CD8-positive, alpha-beta memory T cell (primary cell): ENCODE measurements at regions not wholly inside any gene's neighbourhood (a gene's known extent, or its start where the extent isn't known, plus 50 kb on each side); places are given as distances from the start of the nearest gene placed in this dataset.

ENCODE experiments used
- CTCF ChIA-PET: fragments of 350-600 bp; sonication (Branson Sonifier 250); formaldehyde crosslinking; loops from one replicate; lab custom pipeline; 2021; ENCODE audit warnings: antibody characterized with exemption; lab: Charles Lee
- POLR2A ChIA-PET: fragments of 350-600 bp; sonication (Branson Sonifier 250); formaldehyde crosslinking; loops from one replicate; lab custom pipeline; 2021; ENCODE audit warnings: antibody characterized with exemption; lab: Charles Lee
- DNase-seq, 5 donors: peaks; one replicate each; pipeline versions ENCODE4 v3.0.0 to v3.0.0-alpha.2; 2020 to 2022; ENCODE audit warnings: mixed read lengths in 1 of 5
- H3K27ac ChIP-seq: one replicate; pipeline ENCODE4 v1.7.0; 2013; ENCODE audit warnings: low read depth, mild to moderate bottlenecking, low read length, moderate library complexity
- H3K27me3 ChIP-seq: 2 replicates; pipeline ENCODE4 v1.7.0; 2013; ENCODE audit warnings: low read length, mild to moderate bottlenecking; ENCODE audit not compliant: insufficient read depth, poor library complexity, severe bottlenecking
- H3K36me3 ChIP-seq: 2 replicates; pipeline ENCODE4 v1.7.0; 2013; ENCODE audit warnings: mild to moderate bottlenecking, low read length, moderate library complexity; ENCODE audit not compliant: insufficient read depth
- H3K4me1 ChIP-seq: 2 replicates; pipeline ENCODE4 v1.7.0; 2013; ENCODE audit warnings: mild to moderate bottlenecking, low read length, moderate library complexity; ENCODE audit not compliant: insufficient read depth
- H3K4me3 ChIP-seq: 2 replicates; pipeline ENCODE4 v1.7.0; 2013; ENCODE audit warnings: mild to moderate bottlenecking, low read length
- H3K9me3 ChIP-seq: 2 replicates; pipeline ENCODE4 v1.7.0; 2013; ENCODE audit warnings: mild to moderate bottlenecking, low read length
- H3K27ac Mint-ChIP-seq, 8 donors: one replicate each; pipeline ENCODE4 v1.8.0; 2020 to 2021; ENCODE audit warnings: mixed read lengths in 8 of 8, mild to moderate bottlenecking in 6 of 8, inconsistent platforms in 3 of 8, moderate library complexity in 3 of 8
- H3K27me3 Mint-ChIP-seq, 2 donors: one replicate each; pipeline ENCODE4 v1.8.0; 2020 to 2021; ENCODE audit warnings: mixed read lengths in 2 of 2, mild to moderate bottlenecking in 1 of 2, moderate library complexity in 1 of 2
- H3K36me3 Mint-ChIP-seq, 3 donors: one replicate each; pipeline ENCODE4 v1.8.0; 2020 to 2021; ENCODE audit warnings: mixed read lengths in 3 of 3, inconsistent platforms in 1 of 3, mild to moderate bottlenecking in 1 of 3
- H3K4me1 Mint-ChIP-seq, 3 donors: one replicate each; pipeline ENCODE4 v1.8.0; 2020 to 2021; ENCODE audit warnings: mixed read lengths in 3 of 3, inconsistent platforms in 1 of 3, mild to moderate bottlenecking in 1 of 3
- H3K4me3 Mint-ChIP-seq, 7 donors: one replicate each; pipeline ENCODE4 v1.8.0; 2020 to 2021; ENCODE audit warnings: mixed read lengths in 7 of 7, mild to moderate bottlenecking in 6 of 7, moderate library complexity in 4 of 7, inconsistent platforms in 2 of 7
- H3K9me3 Mint-ChIP-seq, 5 donors: one replicate each; pipeline ENCODE4 v1.8.0; 2020 to 2022; ENCODE audit warnings: mixed read lengths in 5 of 5, mild to moderate bottlenecking in 3 of 5, moderate library complexity in 2 of 5, inconsistent platforms in 1 of 5

DNA sequence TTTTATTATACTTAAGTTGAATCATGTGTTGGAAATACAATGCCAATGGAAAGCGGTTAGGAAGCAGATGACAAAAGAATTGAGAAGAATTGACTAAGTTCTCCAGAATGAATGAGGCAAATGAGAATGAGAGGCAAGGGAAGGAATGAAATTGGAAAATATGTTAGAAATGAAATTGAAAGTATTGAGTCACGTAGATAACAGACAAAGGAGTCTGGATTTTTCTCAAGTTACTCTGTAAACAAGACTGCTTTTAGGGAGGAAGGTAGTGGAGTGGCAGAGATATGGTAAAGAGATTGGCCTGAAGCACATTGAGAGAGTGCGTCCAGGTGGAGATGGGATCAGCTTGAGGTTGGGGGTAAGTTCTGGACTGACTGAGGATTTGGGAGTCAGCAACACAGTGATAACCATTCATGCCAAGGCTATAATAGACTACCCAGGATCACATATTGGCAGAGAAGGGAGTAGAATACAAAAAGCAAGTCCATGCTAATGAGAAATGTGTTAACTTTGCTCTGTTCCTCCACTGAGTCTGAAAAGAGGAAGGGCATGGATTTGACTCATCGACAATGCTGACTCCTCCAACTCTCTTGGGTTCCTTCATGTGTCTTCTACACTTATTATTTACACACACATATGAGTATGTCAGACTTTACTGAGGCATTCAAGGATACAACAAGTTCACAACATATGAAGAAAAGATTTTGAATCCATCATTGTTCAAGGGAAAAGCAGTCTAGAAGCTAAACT is 814.2 kb upstream of the ZNF608 start:
- ChIA-PET POLR2A (no interaction called here), CTCF (no interaction called here)

DNA sequence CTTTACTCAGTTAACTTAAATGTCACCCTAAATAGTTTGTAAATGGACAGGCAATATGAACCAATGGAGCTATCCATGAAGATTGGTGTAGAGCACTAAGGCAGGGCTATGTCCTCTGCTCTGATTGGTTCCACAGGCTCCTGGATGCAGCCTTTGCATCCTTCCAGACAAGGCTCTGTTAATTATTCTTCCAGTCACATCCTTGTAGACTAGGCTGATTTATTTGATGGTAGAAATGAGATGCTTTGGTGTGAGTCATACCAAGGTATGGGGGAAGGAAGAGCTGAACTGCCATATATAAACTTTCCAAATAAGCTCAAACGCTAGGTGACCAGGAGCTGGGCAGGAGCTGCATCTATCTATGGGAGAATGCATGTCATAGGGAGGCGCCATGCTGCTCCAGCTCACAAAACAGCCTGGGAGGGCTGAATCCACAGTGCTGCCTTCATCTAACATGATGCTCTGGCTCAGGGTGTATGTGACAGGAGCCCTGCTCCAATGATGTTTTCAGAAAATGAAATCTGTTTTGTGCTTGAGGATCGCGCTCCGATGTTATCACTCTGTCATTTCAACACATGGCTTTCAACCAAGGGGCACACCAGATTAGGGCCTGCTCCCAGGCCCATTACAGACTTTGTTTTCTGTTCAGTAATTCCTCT is 818.0 kb upstream of the ZNF608 start:
- Histone ChIP-seq H3K36me3 (no peaks in the 10 kb centered on the region), H3K27ac (no peak overlapping the region), H3K4me1 (no peaks in the 10 kb centered on the region), H3K27me3 (no peaks in the 10 kb centered on the region), H3K4me3 (no peak overlapping the region), H3K9me3 (no peaks in the 10 kb centered on the region)
- no peak overlapping the region for H3K4me3 Mint-ChIP-seq
- no peak for DNase-seq
- ChIA-PET CTCF (no interaction called here), POLR2A (no interaction called here)
- H3K27me3 Mint-ChIP-seq, result no peaks in the 10 kb centered on the region
- H3K4me1 Mint-ChIP-seq, result no peaks in the 10 kb centered on the region
- no peaks in the 10 kb centered on the region for H3K36me3 Mint-ChIP-seq
- H3K27ac Mint-ChIP-seq, result no peak overlapping the region
- peaks cover 0 to 24% (median 7%) of the 10 kb centered on the region in 5 donors for H3K9me3 Mint-ChIP-seq

More for the DNA sequence above, 814.2 kb upstream of the ZNF608 start:
- Histone ChIP-seq H3K9me3 (no peaks in the 10 kb centered on the region), H3K36me3 (no peaks in the 10 kb centered on the region), H3K4me3 (no peak overlapping the region), H3K27me3 (no peaks in the 10 kb centered on the region), H3K27ac (no peak overlapping the region), H3K4me1 (no peaks in the 10 kb centered on the region)
- Mint-ChIP-seq H3K4me3 (no peak overlapping the region), H3K4me1 (no peaks in the 10 kb centered on the region), H3K9me3 (peaks cover 0 to 27% (median 5%) of the 10 kb centered on the region in 5 donors), H3K36me3 (no peaks in the 10 kb centered on the region), H3K27ac (no peak overlapping the region), H3K27me3 (no peaks in the 10 kb centered on the region)
- DNase-seq, result no peak

DNA sequence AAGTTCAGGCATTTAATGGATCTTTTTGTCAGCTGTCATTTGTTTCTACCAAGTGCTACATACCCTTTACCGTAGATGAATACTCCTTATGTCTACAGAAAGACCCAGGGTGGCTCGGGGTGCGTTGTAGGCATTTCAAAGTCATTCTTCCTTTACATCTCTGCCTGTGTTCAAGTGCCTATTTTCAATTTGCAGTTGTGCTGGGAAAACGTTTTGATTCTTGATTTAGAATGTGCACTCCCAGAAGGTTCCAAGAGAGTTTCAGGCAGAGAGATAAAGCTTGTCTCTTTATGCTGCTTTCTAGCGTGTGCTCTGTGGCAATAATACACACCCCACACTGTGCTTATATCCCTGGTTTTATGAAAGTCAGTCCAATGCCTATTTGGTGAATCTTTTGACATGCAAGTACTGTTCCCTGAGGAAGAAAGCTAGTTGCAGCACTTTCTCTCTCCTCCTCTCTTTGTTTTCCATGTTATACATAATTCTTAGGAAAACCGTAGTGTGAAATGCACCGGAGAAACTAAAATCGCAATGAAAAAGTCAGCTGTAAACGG is 828.1 kb upstream of the ZNF608 start:
- Histone ChIP-seq H3K4me3 (no peak overlapping the region), H3K4me1 (no peaks in the 10 kb centered on the region), H3K36me3 (no peaks in the 10 kb centered on the region), H3K27me3 (no peaks in the 10 kb centered on the region), H3K27ac (no peak overlapping the region), H3K9me3 (no peaks in the 10 kb centered on the region)
- H3K27ac Mint-ChIP-seq, result no peak overlapping the region
- POLR2A ChIA-PET, result no interaction called here
- H3K4me1 Mint-ChIP-seq, result no peaks in the 10 kb centered on the region
- CTCF ChIA-PET, result no interaction called here
- no peak overlapping the region for H3K4me3 Mint-ChIP-seq
- H3K9me3 Mint-ChIP-seq, result peaks cover 0 to 22% (median 6%) of the 10 kb centered on the region in 5 donors
- DNase-seq, result no peak
- H3K36me3 Mint-ChIP-seq, result no peaks in the 10 kb centered on the region
- no peaks in the 10 kb centered on the region for H3K27me3 Mint-ChIP-seq

DNA sequence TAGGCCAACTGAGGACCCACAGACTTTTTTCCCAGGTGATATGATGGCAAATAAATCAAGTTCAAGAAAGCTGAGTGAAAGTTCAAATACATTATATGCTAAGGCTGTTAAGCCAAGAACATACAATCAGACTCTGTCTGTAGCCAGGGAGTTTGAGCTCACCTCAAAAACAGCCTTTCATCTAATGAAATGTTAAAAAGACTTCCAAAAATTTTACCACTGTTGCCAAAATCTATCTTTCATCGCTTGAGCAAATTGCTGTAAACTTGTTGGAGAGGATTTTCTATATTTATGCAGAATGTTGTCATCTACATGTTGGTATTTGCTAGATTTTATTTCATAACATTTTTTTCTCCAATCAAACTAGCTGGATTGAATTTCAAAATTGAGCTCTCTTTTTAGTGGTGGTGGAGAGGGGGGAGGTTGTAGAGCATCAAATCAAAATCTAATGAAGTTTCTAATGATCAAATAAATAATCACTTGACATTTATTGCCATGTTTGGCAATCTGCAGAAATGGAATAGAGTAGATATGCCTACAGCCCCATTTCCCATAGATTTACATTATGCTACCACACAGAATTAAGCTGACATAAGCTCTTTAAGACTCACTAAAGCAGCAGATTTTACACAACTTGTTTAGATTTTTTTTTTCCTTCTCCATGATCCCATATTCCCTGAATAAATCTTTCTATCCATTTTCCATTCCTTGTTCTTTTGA is 828.9 kb upstream of the ZNF608 start:
- no peaks in the 10 kb centered on the region for H3K27me3 Mint-ChIP-seq
- CTCF ChIA-PET, result interaction anchor here (0.6 kb wide), 1 partner anchor 554 kb away, joined by 3 read pairs; no protein-coding TSS in a partner anchor
- no peak overlapping the region for H3K4me3 Mint-ChIP-seq

DNA sequence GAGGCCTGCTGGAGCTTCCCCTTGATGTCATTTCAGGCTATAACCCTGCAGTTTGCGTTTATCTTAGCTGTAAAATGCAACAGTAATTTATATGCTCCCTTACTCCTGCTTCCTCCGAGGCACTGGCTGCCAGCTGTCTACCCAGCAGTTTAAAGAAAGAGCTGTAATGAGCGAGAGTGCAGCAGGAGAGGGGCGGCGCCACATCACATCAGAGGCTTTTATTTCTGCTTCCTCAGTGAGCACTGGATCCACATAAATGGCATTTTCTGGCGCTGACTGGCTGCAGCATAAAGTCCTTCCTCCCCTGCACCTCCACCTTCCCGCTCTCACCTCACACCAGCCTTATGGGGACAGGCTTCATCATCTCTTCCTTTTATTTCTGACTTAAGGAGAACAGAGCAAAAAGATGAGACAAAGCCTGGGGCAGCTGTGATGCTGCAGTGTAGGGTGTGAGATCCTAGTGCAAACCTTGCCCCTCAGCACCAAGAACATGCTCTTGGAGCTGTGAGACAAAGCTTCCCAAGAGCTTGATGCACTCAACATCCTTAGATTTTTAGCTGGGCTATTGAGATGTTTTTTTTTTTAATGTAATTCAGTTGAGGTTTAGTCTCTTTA is 829.6 kb upstream of the ZNF608 start:
- POLR2A ChIA-PET, result no interaction called here
- Mint-ChIP-seq H3K27ac (no peak overlapping the region), H3K4me3 (no peak overlapping the region), H3K4me1 (no peaks in the 10 kb centered on the region), H3K27me3 (no peaks in the 10 kb centered on the region), H3K9me3 (peaks cover 0 to 19% (median 6%) of the 10 kb centered on the region in 5 donors), H3K36me3 (no peaks in the 10 kb centered on the region)
- Histone ChIP-seq H3K4me3 (no peak overlapping the region), H3K4me1 (no peaks in the 10 kb centered on the region), H3K36me3 (no peaks in the 10 kb centered on the region), H3K27ac (no peak overlapping the region), H3K27me3 (no peaks in the 10 kb centered on the region), H3K9me3 (no peaks in the 10 kb centered on the region)
- DNase-seq, result no peak
- CTCF ChIA-PET, result interaction anchor here (0.6 to 0.9 kb wide), 2 partner anchors 21 to 555 kb away, joined by 3 to 4 read pairs; no protein-coding TSS in a partner anchor

More for the DNA sequence above, 828.9 kb upstream of the ZNF608 start:
- Histone ChIP-seq H3K4me3 (no peak overlapping the region), H3K9me3 (no peaks in the 10 kb centered on the region), H3K4me1 (no peaks in the 10 kb centered on the region), H3K27me3 (no peaks in the 10 kb centered on the region), H3K27ac (no peak overlapping the region), H3K36me3 (no peaks in the 10 kb centered on the region)
- POLR2A ChIA-PET, result no interaction called here
- Mint-ChIP-seq H3K36me3 (no peaks in the 10 kb centered on the region), H3K27ac (no peak overlapping the region), H3K4me1 (no peaks in the 10 kb centered on the region), H3K9me3 (peaks cover 0 to 19% (median 6%) of the 10 kb centered on the region in 5 donors)
- DNase-seq, result no peak

DNA sequence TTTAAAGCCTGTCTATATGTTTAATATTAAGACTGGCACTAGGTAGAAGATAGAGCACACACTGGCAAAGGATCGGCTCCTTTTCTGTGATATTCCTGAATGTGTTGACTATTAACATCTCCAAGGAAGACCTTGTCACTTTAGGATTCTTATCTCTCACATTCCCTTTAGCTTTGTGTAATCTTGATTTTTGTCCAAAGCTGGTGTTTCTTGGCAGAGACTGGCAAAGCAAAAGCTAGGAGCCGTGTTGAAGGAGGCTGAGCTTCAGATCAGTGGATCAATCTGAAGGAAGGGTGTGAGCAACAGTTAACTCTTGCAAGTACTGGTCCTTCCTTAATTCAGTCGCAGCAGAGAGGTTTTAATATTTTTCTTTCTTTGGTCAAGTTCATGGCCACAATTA is 830.4 kb upstream of the ZNF608 start:
- no peaks in the 10 kb centered on the region for H3K36me3 Mint-ChIP-seq
- no peak overlapping the region for H3K27ac Mint-ChIP-seq
- Histone ChIP-seq H3K36me3 (no peaks in the 10 kb centered on the region), H3K4me1 (no peaks in the 10 kb centered on the region), H3K4me3 (no peak overlapping the region), H3K9me3 (no peaks in the 10 kb centered on the region), H3K27ac (no peak overlapping the region), H3K27me3 (no peaks in the 10 kb centered on the region)
- peaks cover 0 to 26% (median 5%) of the 10 kb centered on the region in 5 donors for H3K9me3 Mint-ChIP-seq
- no peak overlapping the region for H3K4me3 Mint-ChIP-seq
- ChIA-PET CTCF (interaction anchor here (0.9 kb wide), 1 partner anchor 20 kb away, joined by 4 read pairs; no protein-coding TSS in a partner anchor), POLR2A (no interaction called here)
- no peaks in the 10 kb centered on the region for H3K27me3 Mint-ChIP-seq
- DNase-seq, result no peak
- H3K4me1 Mint-ChIP-seq, result no peaks in the 10 kb centered on the region

DNA sequence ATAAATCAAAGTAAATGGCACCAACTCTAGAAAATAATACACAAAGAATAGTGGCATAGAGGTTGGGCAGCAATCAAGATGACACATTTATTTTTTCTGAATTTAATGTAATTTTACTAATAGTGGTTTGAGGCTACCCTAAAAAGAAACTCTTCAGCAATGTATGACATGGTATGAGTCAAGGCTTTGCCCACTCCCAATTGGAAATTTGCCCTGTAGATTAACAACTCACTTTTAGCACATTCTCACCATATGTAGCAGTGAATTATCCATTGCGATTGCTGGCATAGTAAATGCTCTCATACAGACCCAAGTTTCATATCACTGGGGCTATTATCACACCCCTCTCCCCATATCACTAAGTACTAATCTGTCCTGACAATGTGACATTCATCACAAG is 832.1 kb upstream of the ZNF608 start:
- no peaks in the 10 kb centered on the region for H3K4me1 Mint-ChIP-seq

More for the DNA sequence above, 832.1 kb upstream of the ZNF608 start:
- H3K27me3 Mint-ChIP-seq, result no peaks in the 10 kb centered on the region
- no peaks in the 10 kb centered on the region for H3K36me3 Mint-ChIP-seq
- ChIA-PET CTCF (no interaction called here), POLR2A (no interaction called here)
- H3K4me3 ChIP-seq, result no peak overlapping the region
- no peaks in the 10 kb centered on the region for H3K4me1 ChIP-seq
- H3K36me3 ChIP-seq, result no peaks in the 10 kb centered on the region
- H3K27me3 ChIP-seq, result no peaks in the 10 kb centered on the region
- H3K27ac ChIP-seq, result no peak overlapping the region
- no peaks in the 10 kb centered on the region for H3K9me3 ChIP-seq
- H3K27ac Mint-ChIP-seq, result no peak overlapping the region
- no peak overlapping the region for H3K4me3 Mint-ChIP-seq
- no peak for DNase-seq
- peaks cover 0 to 22% (median 3%) of the 10 kb centered on the region in 5 donors for H3K9me3 Mint-ChIP-seq
